AG20443 (cell line): ENCODE measurements at regions not wholly inside any gene's neighbourhood (a gene's known extent, or its start where the extent isn't known, plus 50 kb on each side); places are given as distances from the start of the nearest gene placed in this dataset.

Experiments
- DNase-seq: peaks from one replicate; pipeline ENCODE4 v3.0.0; 2012; ENCODE audit warnings: low spot score, mixed read lengths

GRCh38 chr6:165822501-165822900, 159.5 kb upstream of the PDE10A start:
- DNase-seq = no peak

- DNase-seq = no peak
These were observed 158.7 kb upstream of the PDE10A start for GRCh38 chr6:165821754-165822153.

- no peak for DNase-seq
These were observed 157.9 kb upstream of the PDE10A start for GRCh38 chr6:165820934-165821333.

GRCh38 chr6:165820407-165820806, 157.4 kb upstream of the PDE10A start:
- no peak for DNase-seq

GRCh38 chr6:165819394-165819793, 156.4 kb upstream of the PDE10A start:
- no peak for DNase-seq

- no peak for DNase-seq
These were observed 155.2 kb upstream of the PDE10A start for GRCh38 chr6:165818200-165818599.

GRCh38 chr6:165817771-165818170, 154.7 kb upstream of the PDE10A start:
- no peak for DNase-seq

GRCh38 chr6:165817148-165817547, 154.1 kb upstream of the PDE10A start:
- DNase-seq = no peak

- no peak for DNase-seq
These were observed 151.6 kb upstream of the PDE10A start for GRCh38 chr6:165814679-165815078.

- no peak for DNase-seq
These were observed 148.5 kb upstream of the PDE10A start for GRCh38 chr6:165811512-165811911.

- DNase-seq = no peak
These were observed 145.0 kb upstream of the PDE10A start for GRCh38 chr6:165808021-165808420.

GRCh38 chr6:165807249-165807960, 144.4 kb upstream of the PDE10A start:
- DNase-seq = no peak

GRCh38 chr6:165806126-165806810, 143.2 kb upstream of the PDE10A start:
- no peak for DNase-seq

- DNase-seq = no peak
These were observed 142.6 kb upstream of the PDE10A start for GRCh38 chr6:165805636-165806035.

GRCh38 chr6:165805067-165805555, 142.1 kb upstream of the PDE10A start:
- no peak for DNase-seq

GRCh38 chr6:165804331-165805066, 141.5 kb upstream of the PDE10A start:
- DNase-seq = peak; percentile 31

GRCh38 chr6:165800337-165800736, 137.3 kb upstream of the PDE10A start:
- no peak for DNase-seq

GRCh38 chr6:165799391-165800153, 136.5 kb upstream of the PDE10A start:
- peak; percentile 45 for DNase-seq

GRCh38 chr6:165798991-165799390, 135.9 kb upstream of the PDE10A start:
- DNase-seq = no peak

- no peak for DNase-seq
These were observed 131.1 kb upstream of the PDE10A start for GRCh38 chr6:165794179-165794601.

GRCh38 chr6:165793287-165793825, 130.3 kb upstream of the PDE10A start:
- DNase-seq = no peak
